Cerebellar cortex (tissue), 1 donor: ENCODE measurements at regions not wholly inside any gene's neighbourhood (a gene's known extent, or its start where the extent isn't known, plus 50 kb on each side); places are given as distances from the start of the nearest gene placed in this dataset.
"Not testable (repeated sequence)": the region's sequence is repeated elsewhere in the genome, so short reads cannot be mapped to it uniquely, and the experiment has no call there.

Source experiments
- DNase-seq: peaks from one replicate; pipeline ENCODE4 v3.0.0-alpha.2; 2015; ENCODE audit warnings: low spot score

DNA sequence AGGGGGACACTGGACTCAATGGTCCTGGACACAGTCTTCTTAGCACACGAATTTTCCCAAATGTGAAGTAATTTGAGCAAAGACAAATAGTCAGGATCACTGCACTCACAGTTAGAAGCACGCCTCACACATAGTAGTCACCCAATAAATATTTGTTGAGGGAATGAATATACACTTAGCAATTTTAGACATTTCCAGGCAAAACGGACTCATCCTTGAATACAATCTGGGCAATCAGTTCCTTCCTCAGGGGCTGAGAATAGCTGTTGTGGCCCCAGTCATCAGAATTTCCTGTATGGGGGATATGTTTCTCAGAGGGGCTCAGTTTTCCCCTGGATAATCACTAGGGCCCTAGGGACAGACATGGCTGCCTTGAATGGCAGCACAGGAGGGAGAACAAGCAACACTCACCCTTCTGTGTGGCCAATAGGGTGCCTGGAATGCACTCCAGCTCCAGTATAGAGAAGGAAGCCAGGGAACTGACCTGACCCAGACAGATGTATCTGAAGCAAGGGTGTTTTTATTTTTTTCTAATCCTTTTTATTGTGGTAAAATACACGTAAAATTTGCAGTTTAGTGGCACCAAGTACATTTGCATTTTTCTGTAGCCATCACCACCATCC is 282.7 kb upstream of the ZNF32 start:
- no peak for DNase-seq

DNA sequence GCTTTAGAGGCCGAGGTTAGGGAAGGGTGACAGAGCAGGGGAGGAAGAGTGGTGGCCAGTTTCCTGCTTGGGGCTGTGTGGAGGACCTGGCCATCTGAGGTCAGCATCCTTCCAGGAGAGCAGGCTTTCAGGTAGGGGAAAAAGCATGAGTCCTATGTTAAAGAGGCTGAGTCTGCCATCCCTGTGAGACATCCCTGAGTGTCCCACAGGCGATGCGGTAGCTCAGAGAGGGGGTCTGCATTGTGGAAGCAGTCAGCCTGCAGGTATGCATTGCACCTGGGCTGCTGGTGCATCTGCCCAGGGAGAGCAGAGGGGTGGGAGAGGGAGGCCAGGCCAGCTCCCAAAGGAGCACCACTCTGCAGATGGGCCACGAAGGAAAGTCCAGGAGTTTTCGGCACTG is 282.1 kb upstream of the ZNF32 start:
- DNase-seq = no peak

GRCh38 chr10:43930243-43930642 is 281.6 kb upstream of the ZNF32 start:
- DNase-seq = no peak

DNA sequence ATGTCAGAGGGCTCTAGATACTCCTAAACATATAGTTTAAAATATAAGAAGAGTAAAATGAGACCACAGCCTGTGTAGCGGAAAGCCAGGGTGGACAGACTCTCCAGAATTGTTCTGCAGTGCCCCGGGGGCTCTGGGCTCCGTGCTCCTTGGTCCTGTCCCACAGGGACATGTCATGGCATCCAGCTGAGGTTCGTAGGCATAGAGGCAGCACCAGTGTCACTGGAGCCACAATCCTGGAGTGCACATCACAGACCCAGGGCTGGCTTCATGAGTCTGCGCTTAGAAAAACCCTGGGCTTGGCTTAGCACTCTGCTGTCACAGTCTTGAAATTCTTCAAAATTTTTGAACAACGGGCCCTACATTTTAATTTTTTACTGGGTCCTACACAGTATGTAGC is 280.4 kb upstream of the ZNF32 start:
- no peak for DNase-seq

- no peak for DNase-seq
Observed at GRCh38 chr10:43928425-43928968, 279.8 kb upstream of the ZNF32 start.

- no peak for DNase-seq
Observed at GRCh38 chr10:43926875-43927406, 278.3 kb upstream of the ZNF32 start.

- DNase-seq = no peak
Observed at GRCh38 chr10:43926371-43926770, 277.7 kb upstream of the ZNF32 start.

- no peak for DNase-seq
Observed at GRCh38 chr10:43925793-43926192, 277.1 kb upstream of the ZNF32 start.

- no peak for DNase-seq
Observed at GRCh38 chr10:43923328-43923727, 274.6 kb upstream of the ZNF32 start.

DNA sequence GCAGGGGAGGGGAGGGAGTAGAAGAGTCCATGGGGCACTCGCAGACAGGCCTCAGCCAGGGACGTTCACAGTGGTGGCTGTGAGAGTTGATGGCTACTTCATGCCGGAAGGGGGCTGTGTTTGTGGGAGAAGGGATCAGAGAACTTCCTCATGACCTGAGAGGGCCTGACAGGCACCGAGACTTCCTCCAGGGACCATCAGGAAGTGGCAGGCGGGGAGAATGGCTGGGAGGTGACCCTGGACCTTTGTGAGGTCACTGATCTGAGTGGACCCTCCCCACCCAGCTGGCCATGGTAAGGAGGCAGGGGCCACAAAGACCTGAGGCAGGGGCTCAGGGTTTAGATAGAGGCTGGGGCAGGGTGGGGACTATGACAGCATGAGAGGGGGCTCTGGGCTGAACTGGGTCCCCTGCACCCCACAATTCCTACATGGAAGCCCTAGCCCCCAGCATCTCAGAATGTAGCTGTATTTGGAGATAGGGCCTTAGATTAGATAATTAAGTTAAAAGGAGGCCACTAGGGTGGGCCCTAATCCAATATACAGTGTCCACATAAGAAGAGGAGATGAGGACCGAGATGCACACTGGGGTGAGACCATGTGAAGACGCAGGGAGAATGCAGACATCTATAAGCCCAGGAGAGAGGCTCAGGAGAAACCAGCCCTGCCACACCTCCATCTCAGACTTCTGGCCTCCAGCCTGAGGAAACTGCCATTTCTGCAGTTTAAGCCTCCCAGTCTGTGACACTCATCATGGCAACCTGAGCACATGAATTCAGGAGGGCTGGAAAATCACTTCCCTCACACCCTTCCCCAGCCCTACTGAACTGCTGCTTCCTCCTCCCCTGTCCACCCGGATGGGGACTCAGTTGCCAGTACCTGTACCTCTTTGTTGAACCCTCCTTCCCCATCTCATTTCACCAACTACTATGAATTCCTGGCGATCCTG is 273.9 kb upstream of the ZNF32 start:
- no peak for DNase-seq

DNA sequence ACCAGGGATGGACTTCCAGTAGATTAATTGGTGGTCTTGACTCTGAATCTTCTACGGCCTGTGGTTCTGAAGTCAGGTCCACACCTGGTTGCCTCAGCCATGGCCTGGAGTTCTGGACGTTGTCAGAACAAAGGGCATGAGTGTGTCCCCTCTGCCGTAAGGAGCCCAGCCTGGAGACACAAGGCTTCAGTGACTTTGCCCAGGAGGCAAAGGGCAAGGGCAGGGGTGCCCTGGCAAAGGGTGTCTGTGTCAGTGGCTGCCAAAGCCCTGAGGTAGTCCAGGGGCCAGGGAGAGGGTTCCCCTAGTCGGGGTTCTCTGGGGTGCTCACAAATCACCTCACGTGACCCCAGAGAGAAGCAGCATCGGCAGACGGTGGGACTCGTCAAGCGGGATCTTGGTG is 273.2 kb upstream of the ZNF32 start:
- no peak for DNase-seq

- DNase-seq = no peak
Observed at GRCh38 chr10:43921478-43921877, 272.8 kb upstream of the ZNF32 start.

DNA sequence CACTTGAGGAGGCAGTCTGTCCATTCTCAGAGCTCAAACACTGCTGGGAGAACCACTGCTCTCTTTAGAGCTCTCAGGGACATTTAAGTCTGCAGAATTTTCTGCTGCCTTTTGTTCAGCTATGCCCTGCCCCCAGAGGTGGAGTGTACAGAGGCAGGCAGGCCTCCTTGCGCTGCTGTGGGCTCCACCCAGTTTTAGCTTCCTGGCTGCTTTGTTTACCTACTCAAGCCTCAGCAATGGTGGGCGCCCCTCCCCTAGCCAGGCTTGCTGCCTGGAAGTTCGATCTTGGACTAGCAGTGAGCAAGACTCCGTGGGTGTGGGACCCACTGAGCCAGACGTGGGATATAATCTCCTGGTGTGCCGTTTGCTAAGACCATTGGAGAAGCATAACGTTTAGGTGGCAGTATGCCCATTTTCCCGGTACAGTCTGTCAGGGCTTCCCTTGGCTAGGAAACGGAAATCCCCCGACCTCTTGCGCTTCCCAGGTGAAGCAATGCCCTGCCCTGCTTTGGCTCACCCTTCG is 271.6 kb upstream of the ZNF32 start:
- DNase-seq = not testable (repeated sequence)

GRCh38 chr10:43913676-43914235 is 265.1 kb upstream of the ZNF32 start:
- no peak for DNase-seq

DNA sequence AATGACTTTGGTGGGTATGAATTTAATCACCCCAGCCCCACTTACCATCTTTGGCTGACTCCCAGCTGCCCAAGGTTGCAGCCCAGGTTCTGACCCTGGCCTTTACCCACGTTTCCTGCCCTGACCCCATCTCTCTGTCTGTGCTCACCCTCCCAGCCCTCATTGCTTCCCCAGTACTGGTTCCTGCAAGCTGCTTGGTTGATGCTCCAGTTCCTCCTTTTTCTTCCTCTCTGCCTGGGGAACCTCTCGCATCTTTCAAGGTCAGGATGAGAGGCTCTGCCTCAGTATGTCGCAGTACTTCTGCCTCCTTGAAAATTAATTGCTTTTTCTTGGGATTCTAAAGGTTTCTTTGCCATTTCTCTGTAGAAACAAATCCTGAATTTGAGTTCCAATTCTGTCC is 263.8 kb upstream of the ZNF32 start:
- DNase-seq = no peak

DNA sequence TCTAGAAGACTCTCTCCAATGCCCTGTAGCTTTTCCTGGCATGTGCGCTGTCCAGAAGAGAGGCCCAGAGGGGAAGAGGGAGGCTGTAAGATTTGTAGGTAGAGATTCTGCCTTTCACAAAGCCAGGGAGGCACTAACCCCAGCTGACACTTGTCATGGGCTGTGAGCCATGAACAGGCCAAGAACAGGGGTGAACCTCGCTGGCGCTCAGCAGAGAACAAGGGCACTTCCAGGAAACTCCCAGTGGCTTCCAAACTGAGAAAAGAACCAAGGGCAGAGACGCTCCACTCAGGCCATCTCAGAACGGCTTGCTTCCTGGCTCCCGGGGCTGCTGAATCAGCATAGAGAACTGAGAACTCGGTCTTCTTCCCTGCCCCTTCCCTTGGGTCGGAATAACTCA is 257.8 kb upstream of the ZNF32 start:
- no peak for DNase-seq

- DNase-seq = no peak
Observed at GRCh38 chr10:43905512-43906236, 257.0 kb upstream of the ZNF32 start.

- DNase-seq = peak; percentile 11
Observed at GRCh38 chr10:43904844-43905243, 256.2 kb upstream of the ZNF32 start.

DNA sequence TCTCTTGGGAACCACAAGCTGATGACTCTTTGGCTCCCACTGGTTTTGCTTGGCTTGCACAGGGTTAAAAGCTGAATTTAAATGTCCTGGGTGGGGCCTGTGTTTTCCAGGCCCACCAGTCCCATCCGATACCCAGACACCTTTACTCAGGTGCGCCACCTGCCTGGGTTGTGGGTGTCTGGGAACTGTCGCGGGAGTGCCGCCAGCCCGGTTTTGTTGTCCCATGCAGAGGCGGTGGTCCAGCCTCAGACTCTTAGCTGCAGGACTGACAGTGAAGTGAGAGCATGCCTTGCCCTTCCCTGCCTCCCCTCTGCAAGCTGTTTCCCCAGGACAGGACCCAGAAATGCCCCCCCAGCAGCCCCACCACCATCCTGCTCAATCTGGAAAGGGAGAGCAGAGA is 255.6 kb upstream of the ZNF32 start:
- no peak for DNase-seq

- DNase-seq = peak; percentile 53
Observed at GRCh38 chr10:43903451-43903850, 254.8 kb upstream of the ZNF32 start.

DNA sequence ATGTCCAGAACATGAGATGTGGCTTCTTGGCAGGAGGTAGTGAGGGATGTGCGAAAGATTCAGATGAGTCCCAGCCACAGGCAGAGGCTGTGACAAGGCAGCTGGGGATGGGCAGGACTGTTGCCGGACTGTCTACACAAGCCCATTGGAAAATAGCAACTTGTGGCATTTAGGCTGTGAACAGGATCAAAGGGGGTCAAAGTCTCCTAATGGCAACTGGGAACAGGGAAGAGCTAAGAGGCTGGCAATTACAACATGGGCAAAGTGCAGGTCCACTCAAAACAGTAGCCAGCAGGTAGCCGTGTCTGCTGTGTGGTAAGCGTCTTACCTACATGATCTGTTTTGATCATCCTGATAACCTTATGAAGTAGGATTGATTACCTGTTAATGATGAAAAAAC is 254.2 kb upstream of the ZNF32 start:
- DNase-seq = no peak
